PC-3 (cell line): ENCODE measurements at regions not wholly inside any gene's neighbourhood (a gene's known extent, or its start where the extent isn't known, plus 50 kb on each side); places are given as distances from the start of the nearest gene placed in this dataset.
"Not testable (repeated sequence)": the region's sequence is repeated elsewhere in the genome, so short reads cannot be mapped to it uniquely, and the experiment has no call there.

Source experiments
- ATAC-seq: fragments of 200-7000 bp; cut with Tn5 transposase; 2 replicates; pipeline ENCODE4 v1.9.1; 2020; ENCODE audit warnings: mild to moderate bottlenecking, moderate library complexity
- BruUV-seq: library from RNA; stranded (reverse); fragments of 400-500 nt; replicated peaks from 2 replicates; lab custom pipeline; 2021; lab: Mats Ljungman, UMichigan
- CTCF ChIA-PET: fragments of 300-600 bp; sonication (Branson Sonifier 250); formaldehyde crosslinking; loops from one replicate; lab custom pipeline; 2022; ENCODE audit warnings: antibody characterized with exemption; lab: Charles Lee
- POLR2A ChIA-PET: fragments of 300-600 bp; sonication (Branson Sonifier 250); formaldehyde crosslinking; loops from one replicate; lab custom pipeline; 2022; ENCODE audit warnings: antibody characterized with exemption; ENCODE audit not compliant: unreplicated experiment; lab: Charles Lee
- DNase-seq: peaks from one replicate; pipeline ENCODE4 v3.0.0-alpha.2; 2015
- H2AFZ ChIP-seq: fragments of 300-600 bp; sonication (generic); 2 replicates; pipeline ENCODE4 v1.6.0; 2016; ENCODE audit warnings: antibody characterized with exemption, low read length
- H3F3A ChIP-seq: fragments of 300-600 bp; sonication (generic); one replicate; pipeline ENCODE4 v1.6.0; 2017; ENCODE audit warnings: antibody characterized with exemption, low read length, control low read depth, mild to moderate bottlenecking; ENCODE audit not compliant: unreplicated experiment
- H3K27ac ChIP-seq: fragments of 300-600 bp; sonication (generic); 2 replicates; pipeline ENCODE4 v1.5.1; 2016; ENCODE audit warnings: mild to moderate bottlenecking, low read length
- H3K27me3 ChIP-seq: fragments of 300-600 bp; sonication (generic); 2 replicates; pipeline ENCODE4 v1.6.1; 2016; ENCODE audit warnings: low read length, mixed read lengths
- H3K36me3 ChIP-seq: fragments of 300-600 bp; sonication (generic); 2 replicates; pipeline ENCODE4 v1.6.1; 2016; ENCODE audit warnings: low read depth, mixed run types, low read length, mixed read lengths
- H3K4me1 ChIP-seq: fragments of 300-600 bp; sonication (generic); 2 replicates; pipeline ENCODE4 v1.5.1; 2016; ENCODE audit warnings: low read length; ENCODE audit not compliant: insufficient read depth
- H3K4me2 ChIP-seq: fragments of 300-600 bp; sonication (generic); 2 replicates; pipeline ENCODE4 v1.6.0; 2016; ENCODE audit warnings: low read length
- H3K4me3 ChIP-seq: fragments of 300-600 bp; sonication (generic); 2 replicates; pipeline ENCODE4 v1.5.1; 2016; ENCODE audit warnings: mild to moderate bottlenecking, low read length, mixed read lengths
- H3K79me2 ChIP-seq: fragments of 300-600 bp; sonication (generic); 2 replicates; pipeline ENCODE4 v1.6.1; 2017; ENCODE audit warnings: low read length, mixed read lengths
- H3K9ac ChIP-seq: fragments of 300-600 bp; sonication (generic); 2 replicates; pipeline ENCODE4 v1.6.0; 2016; ENCODE audit warnings: mild to moderate bottlenecking, low read length
- H3K9me2 ChIP-seq: fragments of 300-600 bp; sonication (generic); replicated peaks from 2 replicates; pipeline ENCODE4 v1.6.1; 2016; ENCODE audit warnings: mixed run types, low read length, mixed read lengths
- H3K9me3 ChIP-seq: fragments of 300-600 bp; sonication (generic); 2 replicates; pipeline ENCODE4 v1.6.1; 2016; ENCODE audit warnings: low read length, mixed read lengths
- H4K20me1 ChIP-seq: fragments of 300-600 bp; sonication (generic); 2 replicates; pipeline ENCODE4 v1.6.1; 2016; ENCODE audit warnings: low read length, mixed read lengths
- EZH2 ChIP-seq: fragments of 300-600 bp; sonication (generic); IDR thresholded peaks from one replicate; pipeline ENCODE4 v1.6.1; 2017; ENCODE audit warnings: antibody characterized with exemption, mild to moderate bottlenecking, low read length; ENCODE audit not compliant: unreplicated experiment
- EZH2phosphoT487 ChIP-seq: fragments of 300-600 bp; sonication (generic); IDR thresholded peaks from 2 replicates; pipeline ENCODE4 v1.6.1; 2018; ENCODE audit warnings: mild to moderate bottlenecking, antibody characterized with exemption, low read length, borderline replicate concordance
- intact Hi-C: fragments of 100-400 bp; cut with micrococcal nuclease; formaldehyde crosslinking; loops from 2 replicates; pipeline ENCODE4 v1.9.0; 2023
- TF ChIP-seq, protein P1 (sequence below): fragments of 300-600 bp; sonication (generic); conservative IDR thresholded peaks from 2 replicates; pipeline ENCODE4 v1.5.1; 2017; ENCODE audit warnings: antibody characterized with exemption, low read depth, mild to moderate bottlenecking, low read length

DNA sequence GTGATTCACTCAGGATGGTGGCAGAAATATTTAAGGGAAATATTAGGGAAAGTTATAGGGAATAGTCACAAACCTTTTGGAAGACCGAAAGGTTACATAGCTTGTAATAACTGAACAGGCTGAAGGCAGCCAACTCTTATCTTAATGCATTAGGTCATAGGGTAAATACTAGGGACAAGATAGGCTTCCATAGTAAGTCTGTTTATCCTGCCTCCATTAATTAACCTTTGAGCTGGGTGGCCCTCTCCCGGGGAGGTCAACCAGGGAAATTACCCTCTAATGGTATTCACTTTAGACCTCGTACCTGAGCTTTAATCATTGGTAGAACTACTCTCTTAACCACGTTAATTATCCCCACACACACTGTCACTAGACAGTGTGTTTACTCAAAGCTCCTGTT lies 981.8 kb downstream of the SLC16A7 start:
- TF ChIP-seq, protein P1, sequence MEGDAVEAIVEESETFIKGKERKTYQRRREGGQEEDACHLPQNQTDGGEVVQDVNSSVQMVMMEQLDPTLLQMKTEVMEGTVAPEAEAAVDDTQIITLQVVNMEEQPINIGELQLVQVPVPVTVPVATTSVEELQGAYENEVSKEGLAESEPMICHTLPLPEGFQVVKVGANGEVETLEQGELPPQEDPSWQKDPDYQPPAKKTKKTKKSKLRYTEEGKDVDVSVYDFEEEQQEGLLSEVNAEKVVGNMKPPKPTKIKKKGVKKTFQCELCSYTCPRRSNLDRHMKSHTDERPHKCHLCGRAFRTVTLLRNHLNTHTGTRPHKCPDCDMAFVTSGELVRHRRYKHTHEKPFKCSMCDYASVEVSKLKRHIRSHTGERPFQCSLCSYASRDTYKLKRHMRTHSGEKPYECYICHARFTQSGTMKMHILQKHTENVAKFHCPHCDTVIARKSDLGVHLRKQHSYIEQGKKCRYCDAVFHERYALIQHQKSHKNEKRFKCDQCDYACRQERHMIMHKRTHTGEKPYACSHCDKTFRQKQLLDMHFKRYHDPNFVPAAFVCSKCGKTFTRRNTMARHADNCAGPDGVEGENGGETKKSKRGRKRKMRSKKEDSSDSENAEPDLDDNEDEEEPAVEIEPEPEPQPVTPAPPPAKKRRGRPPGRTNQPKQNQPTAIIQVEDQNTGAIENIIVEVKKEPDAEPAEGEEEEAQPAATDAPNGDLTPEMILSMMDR, result no peak
- Histone ChIP-seq H3K4me1 (no peaks in the 10 kb centered on the region), H3K4me2 (no peak overlapping the region), H3F3A (no peaks in the 10 kb centered on the region), H3K9me3 (no peaks in the 10 kb centered on the region), H3K27ac (no peak overlapping the region), H3K9ac (no peak overlapping the region), H3K27me3 (no peaks in the 10 kb centered on the region), H4K20me1 (no peaks in the 10 kb centered on the region), H3K4me3 (no peak overlapping the region), H3K36me3 (no peaks in the 10 kb centered on the region), H3K9me2 (no peaks in the 10 kb centered on the region), H2AFZ (no peak overlapping the region), H3K79me2 (no peaks in the 10 kb centered on the region)
- intact Hi-C loops, result no loop called here
- no TSS peak for BruUV-seq
- ATAC-seq (no peak), DNase-seq (no peak)
- ChIA-PET CTCF (no interaction called here), POLR2A (no interaction called here)

DNA sequence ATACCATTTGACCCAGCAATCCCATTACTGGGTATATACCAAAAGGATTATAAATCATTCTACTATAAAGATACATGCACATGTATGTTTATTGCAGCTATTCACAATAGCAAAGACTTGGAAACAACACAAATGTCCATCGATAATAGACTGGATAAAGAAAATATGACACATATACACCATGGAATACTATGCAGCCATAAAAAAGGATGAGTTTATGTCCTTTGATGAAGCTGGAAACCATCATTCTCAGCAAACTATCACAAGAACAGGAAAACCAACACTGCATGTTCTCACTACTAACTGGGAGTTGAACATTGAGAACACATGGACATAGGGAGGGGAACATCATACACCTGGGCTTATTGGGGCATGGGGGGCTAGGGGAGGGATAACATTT lies 991.8 kb downstream of the SLC16A7 start:
- CTCF ChIA-PET, H3K9ac ChIP-seq, H3K79me2 ChIP-seq, DNase-seq, POLR2A ChIA-PET, H3K27me3 ChIP-seq, H3K9me3 ChIP-seq, H3K36me3 ChIP-seq, H3K9me2 ChIP-seq, H3K4me3 ChIP-seq, BruUV-seq, H4K20me1 ChIP-seq, intact Hi-C loops, H3K4me1 ChIP-seq, H2AFZ ChIP-seq, H3F3A ChIP-seq, H3K27ac ChIP-seq, ATAC-seq, H3K4me2 ChIP-seq: not testable (repeated sequence)

DNA sequence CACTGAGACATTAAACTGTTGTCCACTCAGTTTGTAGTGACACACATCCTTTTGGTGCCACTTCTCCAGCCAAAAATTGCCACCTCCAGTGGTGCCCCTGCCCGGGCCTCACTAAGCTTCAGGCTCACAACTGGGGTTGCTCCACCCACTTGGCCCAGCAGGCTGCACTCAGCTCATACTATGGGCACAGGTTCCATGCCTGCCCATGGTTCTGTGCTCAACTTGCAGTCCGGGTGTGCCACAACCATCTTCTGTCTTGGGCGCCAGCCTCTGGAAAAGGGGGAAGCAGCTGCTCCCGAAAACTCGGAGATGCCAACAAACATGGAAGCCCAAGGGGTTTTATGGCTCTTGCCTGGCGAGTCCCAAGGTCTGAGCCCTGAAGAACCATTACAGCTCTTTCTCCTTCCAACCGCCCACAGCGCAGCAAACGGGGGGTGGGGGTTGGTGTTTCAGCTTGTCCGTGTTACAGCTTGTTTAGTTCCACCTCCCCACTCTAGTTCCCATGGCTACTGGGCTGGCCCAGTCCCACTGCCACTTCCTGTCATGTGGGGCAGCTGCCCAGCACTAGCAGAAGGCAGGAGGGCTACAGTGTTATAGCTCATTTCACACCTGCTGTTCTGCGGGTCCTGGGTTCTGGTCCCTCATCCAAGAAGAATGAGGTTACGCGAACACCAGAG lies 998.3 kb downstream of the SLC16A7 start:
- no peak overlapping the region for H3K4me2 ChIP-seq
- H3F3A ChIP-seq, result no peaks in the 10 kb centered on the region
- no peak for ATAC-seq
- no peak overlapping the region for H3K4me3 ChIP-seq
- H2AFZ ChIP-seq, result no peak overlapping the region
- H4K20me1 ChIP-seq, result no peaks in the 10 kb centered on the region
- TF ChIP-seq EZH2phosphoT487, result no peak
- no peak for TF ChIP-seq EZH2
- TF ChIP-seq, protein P1, result no peak
- H3K36me3 ChIP-seq, result no peaks in the 10 kb centered on the region
- no peaks in the 10 kb centered on the region for H3K27me3 ChIP-seq
- DNase-seq, result no peak
- no peaks in the 10 kb centered on the region for H3K9me3 ChIP-seq
- ChIA-PET POLR2A (no interaction called here), CTCF (no interaction called here)
- H3K79me2 ChIP-seq, result no peaks in the 10 kb centered on the region
- H3K4me1 ChIP-seq, result no peaks in the 10 kb centered on the region
- no peak overlapping the region for H3K9ac ChIP-seq
- BruUV-seq, result no TSS peak
- intact Hi-C loops, result no loop called here
- no peak overlapping the region for H3K27ac ChIP-seq
- H3K9me2 ChIP-seq, result no peaks in the 10 kb centered on the region
